HK-2 (cell line): ENCODE measurements at regions not wholly inside any gene's neighbourhood (a gene's known extent, or its start where the extent isn't known, plus 50 kb on each side); places are given as distances from the start of the nearest gene placed in this dataset.
A peak's percentile ranks its signal among the peaks of the same experiment; 100 is the strongest.

Source experiments
- DNase-seq: peaks from one replicate; pipeline ENCODE4 v3.0.0-alpha.2; 2018; ENCODE audit not compliant: unreplicated experiment

- DNase-seq: no peak
Measured at GRCh38 chr5:133829786-133830185, 138.6 kb downstream of the C5orf15 start.

DNA sequence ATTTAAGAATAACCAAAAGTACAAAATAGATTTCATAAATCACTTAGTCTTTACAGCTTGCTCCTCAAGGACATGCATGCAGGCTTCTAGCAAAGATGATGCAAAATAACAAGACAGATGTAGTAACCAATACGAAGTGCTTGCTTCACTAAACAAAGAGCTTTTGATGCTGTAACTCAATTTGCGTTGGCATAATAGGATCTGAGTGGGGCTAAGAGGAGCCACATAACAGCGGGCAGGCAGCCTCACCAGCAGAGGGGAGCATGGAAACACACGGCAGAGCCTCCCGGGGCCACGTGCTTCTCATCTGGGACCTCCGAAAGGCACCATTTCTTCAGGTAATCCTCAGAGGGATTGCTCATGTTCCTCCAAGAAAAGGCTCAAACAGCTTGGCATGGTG, 139.7 kb downstream of the C5orf15 start:
- no peak for DNase-seq

GRCh38 chr5:133827830-133828229, 140.6 kb downstream of the C5orf15 start:
- no peak for DNase-seq

DNA sequence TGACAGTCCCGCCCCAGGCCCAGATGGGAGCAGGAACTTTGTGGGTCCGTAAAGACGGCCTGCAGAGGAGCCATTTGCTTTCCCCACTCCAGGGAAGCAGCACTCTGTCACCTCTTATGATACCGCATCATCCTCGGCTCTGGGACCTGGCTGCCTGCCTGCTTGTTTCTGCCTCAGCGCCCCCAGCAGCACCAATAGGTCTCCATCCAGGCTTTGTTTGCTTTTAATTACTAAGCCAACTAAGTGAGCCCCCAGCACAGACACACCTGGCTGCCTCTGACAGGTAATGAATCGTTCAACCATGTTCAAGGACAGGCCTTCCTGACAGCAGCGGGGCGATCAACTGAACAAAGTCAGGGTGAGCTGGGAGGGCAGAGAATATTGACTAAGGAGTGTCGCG, 141.4 kb downstream of the C5orf15 start:
- peak; percentile 35 for DNase-seq

DNA sequence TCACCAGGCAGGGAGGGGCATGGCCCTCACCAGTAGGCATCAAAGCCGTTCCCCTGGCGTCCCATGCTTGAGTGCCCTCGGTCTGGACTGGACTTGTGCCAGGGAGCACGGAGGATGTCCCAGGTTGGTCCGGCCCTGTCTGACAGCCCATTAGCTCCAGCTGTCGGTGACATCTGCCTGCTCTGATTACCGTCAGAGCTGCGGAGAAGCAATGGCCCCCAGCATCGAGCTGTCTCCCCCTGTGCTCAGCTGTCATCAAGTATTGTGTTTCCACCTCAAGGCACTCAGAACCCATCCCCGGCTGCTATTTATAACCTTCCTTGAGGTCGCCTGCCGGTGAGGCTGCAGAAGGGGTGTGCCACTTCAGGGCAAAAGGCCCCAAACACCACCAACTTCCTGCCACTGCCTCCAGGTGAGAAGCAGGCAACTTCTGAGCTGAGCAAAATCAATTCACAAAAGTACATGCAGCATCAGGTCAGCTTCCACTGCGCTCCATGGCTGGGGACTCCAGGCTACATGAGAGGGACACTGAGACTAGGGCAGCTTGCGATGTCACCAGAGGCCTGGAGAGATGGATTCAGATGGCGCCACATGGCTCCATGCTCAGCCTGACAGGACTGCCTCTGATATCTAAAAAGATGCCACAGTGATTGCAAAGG, 142.7 kb downstream of the C5orf15 start:
- no peak for DNase-seq

- no peak for DNase-seq
Measured at GRCh38 chr5:133824661-133825254, 143.7 kb downstream of the C5orf15 start.

- no peak for DNase-seq
Measured at GRCh38 chr5:133821889-133822288, 146.5 kb downstream of the C5orf15 start.

DNA sequence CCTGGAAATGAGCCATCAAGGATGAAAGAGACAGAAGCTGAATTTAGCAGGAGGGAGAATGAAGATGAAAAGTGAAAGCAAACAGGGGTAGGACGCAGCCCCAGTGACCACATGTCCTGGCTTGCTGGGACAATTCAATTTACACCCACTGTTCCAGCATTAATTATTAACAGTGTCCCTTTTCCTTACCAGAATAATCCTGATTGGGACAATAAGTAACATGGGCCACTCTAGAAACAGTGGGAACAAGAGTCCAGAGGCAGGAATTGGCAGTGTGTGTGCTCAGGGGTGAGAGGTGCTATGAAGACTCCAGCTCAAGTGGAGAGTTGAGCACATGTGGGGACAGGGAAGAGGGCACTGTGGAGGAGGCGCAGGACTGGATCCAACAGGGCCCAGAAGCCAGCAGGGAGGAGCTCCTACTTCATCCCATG, 147.1 kb downstream of the C5orf15 start:
- no peak for DNase-seq

DNA sequence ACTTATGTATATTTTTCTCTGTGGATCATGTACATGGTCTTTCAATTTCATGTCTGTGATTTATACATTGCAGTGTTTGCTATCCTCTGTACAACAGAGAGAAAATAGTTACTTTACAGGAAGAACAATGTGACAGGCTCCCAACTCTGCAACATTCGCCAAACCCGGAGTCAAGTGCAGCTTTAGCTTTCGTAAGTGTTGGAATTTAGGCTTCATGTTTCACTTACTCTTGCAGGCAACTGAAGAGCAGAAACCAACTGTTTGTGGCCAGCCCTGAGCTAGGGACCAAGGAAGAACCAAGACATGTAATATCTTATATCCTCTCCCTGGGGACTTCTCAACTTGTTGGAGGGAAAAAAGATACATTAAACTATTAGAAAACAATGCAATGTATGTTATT, 147.9 kb downstream of the C5orf15 start:
- DNase-seq: no peak

GRCh38 chr5:133819977-133820471, 148.4 kb downstream of the C5orf15 start:
- DNase-seq: no peak

GRCh38 chr5:133818869-133819600, 149.4 kb downstream of the C5orf15 start:
- no peak for DNase-seq

- DNase-seq: no peak
Measured at GRCh38 chr5:133818031-133818431, 150.4 kb downstream of the C5orf15 start.

DNA sequence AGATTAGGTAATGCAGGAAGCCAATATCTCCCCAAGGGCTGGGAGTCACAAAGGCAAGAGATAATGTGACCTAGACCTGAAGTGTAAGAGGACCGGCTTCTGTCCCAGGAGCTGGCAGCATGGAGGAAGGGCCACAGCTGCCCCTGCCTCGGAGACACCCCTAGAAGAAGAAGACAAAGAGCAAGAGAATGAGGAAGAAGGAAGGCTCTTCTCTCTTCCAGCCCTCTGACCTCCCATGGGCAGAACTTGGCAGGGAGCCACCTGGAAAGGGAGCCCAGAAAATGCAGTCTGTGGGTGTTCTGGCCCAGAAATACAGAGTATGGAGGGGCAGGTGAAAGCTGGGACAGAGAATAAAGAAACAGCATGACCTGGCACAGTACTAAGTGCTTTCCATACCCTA, 151.0 kb downstream of the C5orf15 start:
- DNase-seq: no peak

DNA sequence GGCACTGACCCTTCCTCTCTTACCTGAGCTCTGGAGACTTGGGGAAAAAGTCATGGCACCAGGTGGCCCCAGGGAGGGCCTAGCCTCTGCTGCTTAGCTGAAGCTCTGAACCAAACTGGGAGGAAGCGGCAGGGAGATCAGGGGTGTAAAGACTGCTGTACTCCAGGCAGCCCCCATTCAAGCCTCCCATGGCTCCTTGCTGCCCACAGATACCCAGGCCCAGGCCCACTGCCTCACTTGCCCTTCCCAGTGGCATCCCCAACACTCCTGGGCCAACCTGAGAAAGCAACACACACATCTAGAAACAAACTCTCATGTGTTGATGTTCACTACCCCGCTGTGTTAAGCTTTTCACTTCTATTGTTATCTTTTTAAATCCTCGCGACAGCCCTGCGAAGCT, 151.6 kb downstream of the C5orf15 start:
- DNase-seq: no peak

GRCh38 chr5:133814152-133814551, 154.3 kb downstream of the C5orf15 start:
- no peak for DNase-seq

DNA sequence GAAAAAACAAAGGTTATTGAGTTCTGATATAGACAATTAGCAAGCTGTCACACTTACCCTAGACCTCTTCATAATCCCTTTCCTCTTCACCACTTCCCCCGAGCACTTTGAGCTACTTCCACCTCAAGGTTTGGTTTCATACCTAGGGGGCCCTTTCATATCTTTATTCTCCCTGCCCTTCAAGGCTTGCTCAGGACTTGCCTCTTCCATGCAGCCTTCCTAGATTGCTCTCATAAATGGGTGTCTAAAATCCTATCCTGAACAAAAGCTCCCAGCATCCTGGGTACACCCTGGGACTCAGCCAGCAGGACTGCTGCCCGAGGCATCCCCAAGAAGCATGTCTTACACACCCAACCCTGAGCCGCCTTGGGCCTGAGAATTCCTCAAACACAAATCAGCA, 157.3 kb downstream of the C5orf15 start:
- DNase-seq: no peak

- DNase-seq: no peak
Measured at GRCh38 chr5:133809801-133810200, 158.6 kb downstream of the C5orf15 start.

DNA sequence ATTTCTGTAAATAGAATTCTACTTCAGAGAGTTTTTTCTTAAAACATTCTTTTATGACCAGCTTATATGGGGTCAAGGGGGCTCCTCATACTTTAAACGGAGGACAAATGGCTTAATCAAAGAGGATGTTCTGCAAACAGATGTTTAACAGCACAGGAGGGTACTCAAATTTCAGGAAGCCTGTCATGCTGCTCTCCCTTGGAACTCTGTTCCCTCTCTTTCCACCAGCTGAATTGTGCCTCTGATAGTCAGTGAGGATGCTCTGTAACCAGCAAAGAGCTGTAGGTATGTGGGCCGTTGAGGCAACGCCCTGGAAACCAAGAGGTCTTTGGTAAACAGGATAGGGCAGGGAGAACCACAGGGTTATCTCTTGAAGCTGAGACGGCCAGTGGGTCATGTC, 161.1 kb downstream of the C5orf15 start:
- no peak for DNase-seq

DNA sequence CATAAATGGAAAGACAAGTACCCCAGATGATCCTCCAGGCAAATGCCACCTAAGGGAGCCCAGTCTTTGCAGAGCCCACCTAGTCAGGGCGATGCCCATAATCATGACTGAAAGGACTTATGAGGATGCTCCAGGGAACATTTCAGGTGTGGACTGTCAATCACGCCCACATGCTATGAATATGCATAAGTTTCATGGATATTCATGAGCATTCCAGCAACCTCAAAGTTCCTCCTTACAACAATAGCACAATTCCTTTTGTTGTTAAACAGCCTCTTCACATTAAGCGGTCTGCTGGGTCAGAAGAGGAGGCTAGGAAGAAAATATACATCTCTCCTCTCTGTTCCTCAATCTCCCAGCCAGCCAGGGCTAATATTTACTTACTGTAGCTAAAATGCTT, 161.6 kb downstream of the C5orf15 start:
- DNase-seq: no peak

DNA sequence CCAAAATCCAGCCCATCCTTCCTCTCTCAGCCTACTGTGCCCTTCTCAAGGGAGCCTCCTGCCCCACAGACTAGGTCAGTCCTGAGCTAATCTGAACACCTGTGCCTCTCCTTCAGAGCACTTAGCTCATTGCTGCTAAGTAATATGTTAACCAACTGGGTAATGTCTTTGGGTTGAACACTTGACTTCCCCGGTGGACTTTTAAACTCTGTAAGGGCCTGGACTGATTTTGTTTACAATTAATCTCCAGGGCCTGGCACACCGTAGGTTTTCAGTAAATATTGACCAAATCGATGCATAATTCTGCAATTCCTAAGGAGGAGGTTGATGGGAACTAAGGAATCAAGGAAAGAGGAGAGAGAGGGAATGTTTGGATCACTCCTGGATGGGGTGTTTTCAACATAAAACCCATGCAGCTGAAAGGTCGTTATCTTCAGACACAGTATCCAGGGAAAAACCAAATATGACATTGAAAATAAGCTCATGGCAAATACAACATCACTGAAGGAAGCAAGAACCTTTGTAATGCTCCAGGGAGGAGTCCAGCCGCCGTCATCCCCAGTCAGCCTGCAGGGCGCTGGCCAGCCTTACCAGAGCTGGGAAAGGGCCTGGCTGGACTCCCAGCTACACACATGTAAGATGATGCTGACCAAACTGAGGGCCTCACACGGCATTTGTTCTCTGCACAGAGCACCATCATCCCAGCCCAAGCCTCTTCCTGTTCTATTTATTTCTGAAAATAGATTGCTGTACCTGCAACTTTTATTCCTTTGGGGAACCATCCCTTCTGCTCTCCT, 166.3 kb downstream of the C5orf15 start:
- no peak for DNase-seq

- DNase-seq: no peak
Measured at GRCh38 chr5:133801431-133801830, 167.0 kb downstream of the C5orf15 start.

- no peak for DNase-seq
Measured at GRCh38 chr5:133799571-133800237, 168.7 kb downstream of the C5orf15 start.
